Keratinocyte (primary cell): ENCODE measurements at regions not wholly inside any gene's neighbourhood (a gene's known extent, or its start where the extent isn't known, plus 50 kb on each side); places are given as distances from the start of the nearest gene placed in this dataset.

Experiments used
- DNase-seq: peaks from one replicate; pipeline ENCODE4 v3.0.0-alpha.2; 2011; ENCODE audit warnings: low read depth, missing footprints, low spot score
- FAIRE-seq: peaks from 2 replicates; lab custom pipeline; 2011; peaks lifted over from hg19 to GRCh38; lab: Jason Lieb, UNC
- H2AFZ ChIP-seq: 2 replicates; pipeline ENCODE4 v1.6.0; 2012; ENCODE audit warnings: low read length, control low read depth, inconsistent platforms; ENCODE audit not compliant: control insufficient read depth
- H3K27ac ChIP-seq: 2 replicates; pipeline ENCODE4 v1.5.1; 2011; ENCODE audit warnings: low read length; ENCODE audit not compliant: control insufficient read depth, insufficient read depth
- H3K27me3 ChIP-seq: 3 replicates; pipeline ENCODE4 v1.6.0; 2011; ENCODE audit warnings: low read length; ENCODE audit not compliant: control insufficient read depth, insufficient read depth; ENCODE audit errors: extremely low read depth
- H3K36me3 ChIP-seq, 2 experiments: 2 replicates in 1 of 2; 3 replicates in 1 of 2; pipeline ENCODE4 v1.5.1; 2011; ENCODE audit warnings: low read length in 2 of 2, mild to moderate bottlenecking in 1 of 2; ENCODE audit not compliant: control insufficient read depth in 2 of 2, insufficient read depth in 2 of 2; ENCODE audit errors: extremely low read depth in 1 of 2
- H3K4me1 ChIP-seq: 3 replicates; pipeline ENCODE4 v1.5.1; 2011; ENCODE audit warnings: low read length; ENCODE audit not compliant: control insufficient read depth, insufficient read depth; ENCODE audit errors: extremely low read depth
- H3K4me2 ChIP-seq: 3 replicates; pipeline ENCODE4 v1.6.0; 2011; ENCODE audit warnings: low read depth, low read length; ENCODE audit not compliant: control insufficient read depth, insufficient read depth; ENCODE audit errors: extremely low read depth
- H3K4me3 ChIP-seq, 3 experiments: fragments of 200-600 bp in 1 of 3; sonication (generic) in 1 of 3; 2 replicates in 2 of 3; 3 replicates in 1 of 3; pipeline ENCODE4 v1.5.1; 2011 to 2016; ENCODE audit warnings: low read length in 3 of 3, mild to moderate bottlenecking in 3 of 3, control low read depth in 2 of 3, inconsistent platforms in 1 of 3, low read depth in 1 of 3, mixed read lengths in 1 of 3, mixed run types in 1 of 3, moderate library complexity in 1 of 3; ENCODE audit not compliant: control insufficient read depth in 2 of 3, insufficient read depth in 2 of 3; ENCODE audit errors: extremely low read depth in 1 of 3
- H3K79me2 ChIP-seq: 2 replicates; pipeline ENCODE4 v1.6.0; 2012; ENCODE audit warnings: low read length; ENCODE audit not compliant: control insufficient read depth, insufficient read depth
- H3K9ac ChIP-seq: 3 replicates; pipeline ENCODE4 v1.6.0; 2011; ENCODE audit warnings: low read length; ENCODE audit not compliant: control insufficient read depth, insufficient read depth; ENCODE audit errors: extremely low read depth
- H3K9me1 ChIP-seq: 3 replicates; pipeline ENCODE4 v1.6.0; 2011; ENCODE audit warnings: low read length; ENCODE audit not compliant: control insufficient read depth, insufficient read depth; ENCODE audit errors: extremely low read depth
- H3K9me3 ChIP-seq: 2 replicates; pipeline ENCODE4 v1.5.1; 2012; ENCODE audit warnings: low read depth, low read length; ENCODE audit not compliant: control insufficient read depth
- H4K20me1 ChIP-seq: 3 replicates; pipeline ENCODE4 v1.6.0; 2011; ENCODE audit warnings: low read length; ENCODE audit not compliant: control insufficient read depth, insufficient read depth; ENCODE audit errors: extremely low read depth
- EZH2 ChIP-seq: IDR thresholded peaks from one replicate; pipeline ENCODE4 v1.6.1; 2012; ENCODE audit warnings: inconsistent platforms, mild to moderate bottlenecking, low read length, moderate library complexity
- dilution Hi-C: fragments of 300-500 bp; cut with MboI; formaldehyde crosslinking; loops from one replicate; pipeline ENCODE4 v1.7.0; 2020; ENCODE audit warnings: low sequenced_read_pairs; ENCODE audit not compliant: extremely low pct_ligation_motif_present
- TF ChIP-seq, protein P1 (sequence below), 3 experiments: IDR thresholded peaks in 1 of 3; conservative IDR thresholded peaks in 1 of 3; optimal IDR thresholded peaks in 1 of 3; 2 replicates in 2 of 3; 3 replicates in 1 of 3; pipeline versions ENCODE3 to v1.5.1; 2011; ENCODE audit warnings: low read length in 3 of 3, mild to moderate bottlenecking in 3 of 3, moderate library complexity in 2 of 3, control low read depth in 1 of 3, inconsistent platforms in 1 of 3; ENCODE audit not compliant: insufficient read depth in 2 of 3; ENCODE audit errors: extremely low read depth in 1 of 3

DNA sequence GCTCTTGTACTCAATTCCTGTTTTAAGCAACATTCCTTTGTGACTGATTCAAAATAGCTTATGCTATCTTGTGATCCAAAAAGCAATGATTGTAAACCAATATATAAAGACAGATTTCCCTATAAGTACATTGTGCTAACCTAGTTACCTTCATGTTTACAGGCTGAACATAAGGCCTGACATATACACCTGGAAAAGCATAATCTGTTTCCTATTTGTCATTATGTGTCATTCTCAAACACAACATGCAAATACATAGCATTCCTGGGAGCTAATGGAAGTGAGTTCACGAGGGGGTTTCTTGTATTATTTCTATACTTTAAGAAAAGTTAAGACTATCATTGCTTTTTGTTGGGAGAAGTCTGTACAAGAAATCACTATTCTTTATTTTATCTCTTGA lies 638.1 kb upstream of the AGA start:
- no peaks in the 10 kb centered on the region for H3K36me3 ChIP-seq
- H3K79me2 ChIP-seq, result no peaks in the 10 kb centered on the region
- no peaks in the 10 kb centered on the region for H3K4me1 ChIP-seq
- no peaks in the 10 kb centered on the region for H3K9me3 ChIP-seq
- no peak overlapping the region for H3K9ac ChIP-seq
- no peak overlapping the region for H3K4me2 ChIP-seq
- no peak for FAIRE-seq
- H2AFZ ChIP-seq, result no peak overlapping the region
- DNase-seq, result no peak
- no peaks in the 10 kb centered on the region for H3K9me1 ChIP-seq
- no peaks in the 10 kb centered on the region for H4K20me1 ChIP-seq
- H3K27ac ChIP-seq, result no peak overlapping the region
- dilution Hi-C loops, result no loop called here
- H3K27me3 ChIP-seq, result no peaks in the 10 kb centered on the region
- TF ChIP-seq, protein P1, sequence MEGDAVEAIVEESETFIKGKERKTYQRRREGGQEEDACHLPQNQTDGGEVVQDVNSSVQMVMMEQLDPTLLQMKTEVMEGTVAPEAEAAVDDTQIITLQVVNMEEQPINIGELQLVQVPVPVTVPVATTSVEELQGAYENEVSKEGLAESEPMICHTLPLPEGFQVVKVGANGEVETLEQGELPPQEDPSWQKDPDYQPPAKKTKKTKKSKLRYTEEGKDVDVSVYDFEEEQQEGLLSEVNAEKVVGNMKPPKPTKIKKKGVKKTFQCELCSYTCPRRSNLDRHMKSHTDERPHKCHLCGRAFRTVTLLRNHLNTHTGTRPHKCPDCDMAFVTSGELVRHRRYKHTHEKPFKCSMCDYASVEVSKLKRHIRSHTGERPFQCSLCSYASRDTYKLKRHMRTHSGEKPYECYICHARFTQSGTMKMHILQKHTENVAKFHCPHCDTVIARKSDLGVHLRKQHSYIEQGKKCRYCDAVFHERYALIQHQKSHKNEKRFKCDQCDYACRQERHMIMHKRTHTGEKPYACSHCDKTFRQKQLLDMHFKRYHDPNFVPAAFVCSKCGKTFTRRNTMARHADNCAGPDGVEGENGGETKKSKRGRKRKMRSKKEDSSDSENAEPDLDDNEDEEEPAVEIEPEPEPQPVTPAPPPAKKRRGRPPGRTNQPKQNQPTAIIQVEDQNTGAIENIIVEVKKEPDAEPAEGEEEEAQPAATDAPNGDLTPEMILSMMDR (optimal IDR thresholded peaks at IDR 0.05 in 1 of 3, IDR thresholded peaks at IDR 0.05 in 1 of 3, conservative IDR thresholded peaks at IDR 0.05 in 1 of 3; ENCODE audit: extremely low read depth in 1 of 3, insufficient read depth in 2 of 3, low read length in 3 of 3), result no peak
- no peak for TF ChIP-seq EZH2
- no peak overlapping the region for H3K4me3 ChIP-seq

DNA sequence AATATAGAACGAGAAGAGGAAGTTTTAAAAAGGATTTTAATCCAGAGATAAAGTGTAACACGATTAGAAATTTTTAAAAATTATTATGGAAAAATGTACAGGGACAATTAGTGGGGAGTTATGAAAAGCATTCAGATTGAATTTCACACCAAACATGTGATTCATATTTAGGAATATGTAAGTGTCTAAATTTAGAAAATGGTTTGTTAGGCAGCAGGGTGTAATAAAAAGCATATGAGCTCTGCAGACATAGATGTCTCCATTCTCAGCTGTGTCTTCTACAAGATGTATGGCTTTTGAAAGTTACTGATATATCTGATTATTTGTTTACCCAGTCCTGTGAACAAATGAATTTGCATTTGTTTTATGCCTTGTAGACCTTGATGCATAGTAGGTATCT lies 638.9 kb upstream of the AGA start:
- no peaks in the 10 kb centered on the region for H3K4me1 ChIP-seq
- TF ChIP-seq, protein P1 (optimal IDR thresholded peaks at IDR 0.05 in 1 of 3, IDR thresholded peaks at IDR 0.05 in 1 of 3, conservative IDR thresholded peaks at IDR 0.05 in 1 of 3; ENCODE audit: extremely low read depth in 1 of 3, insufficient read depth in 2 of 3, low read length in 3 of 3), result no peak
- TF ChIP-seq EZH2, result no peak
- dilution Hi-C loops, result no loop called here
- H3K9ac ChIP-seq, result no peak overlapping the region
- H2AFZ ChIP-seq, result no peak overlapping the region
- no peaks in the 10 kb centered on the region for H3K9me3 ChIP-seq
- H3K27ac ChIP-seq, result no peak overlapping the region
- H3K36me3 ChIP-seq, result no peaks in the 10 kb centered on the region
- no peaks in the 10 kb centered on the region for H3K79me2 ChIP-seq
- no peak overlapping the region for H3K4me3 ChIP-seq
- FAIRE-seq (no peak), DNase-seq (no peak)
- no peaks in the 10 kb centered on the region for H3K27me3 ChIP-seq
- no peak overlapping the region for H3K4me2 ChIP-seq
- H4K20me1 ChIP-seq, result no peaks in the 10 kb centered on the region
- H3K9me1 ChIP-seq, result no peaks in the 10 kb centered on the region
